GM18520 (cell line): ENCODE measurements at regions not wholly inside any gene's neighbourhood (a gene's known extent, or its start where the extent isn't known, plus 50 kb on each side); places are given as distances from the start of the nearest gene placed in this dataset.
A peak's percentile ranks its signal among the peaks of the same experiment; 100 is the strongest.

Experiments used
- ATAC-seq: cut with Tn5 transposase; IDR thresholded peaks from one replicate; pipeline ENCODE4 v1.9.1; 2021; ENCODE audit not compliant: unreplicated experiment

GRCh38 chr20:42020316-42020715, 402.1 kb upstream of the CHD6 start:
- ATAC-seq, result no peak

- ATAC-seq, result no peak
These were observed 400.8 kb upstream of the CHD6 start for GRCh38 chr20:42018979-42019378.

GRCh38 chr20:42010090-42010489, 391.9 kb upstream of the CHD6 start:
- no peak for ATAC-seq

- ATAC-seq, result no peak
These were observed 389.1 kb upstream of the CHD6 start for GRCh38 chr20:42007251-42007650.

GRCh38 chr20:42005211-42005610, 387.0 kb upstream of the CHD6 start:
- ATAC-seq, result no peak

- no peak for ATAC-seq
These were observed 385.2 kb upstream of the CHD6 start for GRCh38 chr20:42003380-42003779.

- ATAC-seq, result no peak
These were observed 380.6 kb upstream of the CHD6 start for GRCh38 chr20:41998539-41999341.

- ATAC-seq, result no peak
These were observed 378.8 kb upstream of the CHD6 start for GRCh38 chr20:41996951-41997350.

GRCh38 chr20:41992481-41992880, 374.3 kb upstream of the CHD6 start:
- ATAC-seq, result no peak

- no peak for ATAC-seq
These were observed 373.2 kb upstream of the CHD6 start for GRCh38 chr20:41991412-41991811.

- ATAC-seq, result no peak
These were observed 371.9 kb upstream of the CHD6 start for GRCh38 chr20:41989935-41990635.

- no peak for ATAC-seq
These were observed 371.0 kb upstream of the CHD6 start for GRCh38 chr20:41989039-41989679.

- ATAC-seq, result peak; percentile 60
These were observed 365.9 kb upstream of the CHD6 start for GRCh38 chr20:41984031-41984430.

- ATAC-seq, result no peak
These were observed 365.0 kb upstream of the CHD6 start for GRCh38 chr20:41983159-41983558.

GRCh38 chr20:41981746-41982145, 363.6 kb upstream of the CHD6 start:
- no peak for ATAC-seq

- ATAC-seq, result no peak
These were observed 360.7 kb upstream of the CHD6 start for GRCh38 chr20:41978875-41979274.

- no peak for ATAC-seq
These were observed 360.1 kb upstream of the CHD6 start for GRCh38 chr20:41978246-41978790.

GRCh38 chr20:41969656-41970055, 351.5 kb upstream of the CHD6 start:
- ATAC-seq, result no peak

GRCh38 chr20:41960166-41960565, 342.0 kb upstream of the CHD6 start:
- ATAC-seq, result no peak

GRCh38 chr20:41958391-41958790, 340.2 kb upstream of the CHD6 start:
- no peak for ATAC-seq

GRCh38 chr20:41956338-41957074, 338.3 kb upstream of the CHD6 start:
- ATAC-seq, result no peak
